WERI-Rb-1 (cell line): ENCODE measurements at regions not wholly inside any gene's neighbourhood (a gene's known extent, or its start where the extent isn't known, plus 50 kb on each side); places are given as distances from the start of the nearest gene placed in this dataset.

Source experiments
- DNase-seq: peaks from one replicate; pipeline ENCODE4 v3.0.0-alpha.2; 2020
- H3K27ac ChIP-seq: fragments of 250-450 bp; sonication (Bioruptor Pico); 2 replicates; pipeline ENCODE4 v1.5.1; 2020; ENCODE audit warnings: mild to moderate bottlenecking, moderate library complexity
- H3K27me3 ChIP-seq: fragments of 250-450 bp; sonication (Bioruptor Pico); 2 replicates; pipeline ENCODE4 v1.5.1; 2021; ENCODE audit warnings: mild to moderate bottlenecking, low read depth, moderate library complexity; ENCODE audit not compliant: insufficient read depth, severe bottlenecking
- H3K36me3 ChIP-seq: fragments of 250-450 bp; sonication (Bioruptor Pico); 2 replicates; pipeline ENCODE4 v1.5.1; 2020; ENCODE audit warnings: mild to moderate bottlenecking, moderate library complexity
- H3K4me3 ChIP-seq: 2 replicates; pipeline ENCODE4 v1.5.1; 2011; ENCODE audit warnings: low read depth, mild to moderate bottlenecking, control low read depth, low read length
- H3K9me3 ChIP-seq: fragments of 250-450 bp; sonication (Bioruptor Pico); 2 replicates; pipeline ENCODE4 v1.5.1; 2021; ENCODE audit warnings: mild to moderate bottlenecking, moderate library complexity; ENCODE audit not compliant: severe bottlenecking
- CTCF ChIP-seq: IDR thresholded peaks from 2 replicates; pipeline ENCODE4 v1.5.1; 2011; ENCODE audit warnings: low read depth, mild to moderate bottlenecking, control low read depth, inconsistent platforms, low read length

DNA sequence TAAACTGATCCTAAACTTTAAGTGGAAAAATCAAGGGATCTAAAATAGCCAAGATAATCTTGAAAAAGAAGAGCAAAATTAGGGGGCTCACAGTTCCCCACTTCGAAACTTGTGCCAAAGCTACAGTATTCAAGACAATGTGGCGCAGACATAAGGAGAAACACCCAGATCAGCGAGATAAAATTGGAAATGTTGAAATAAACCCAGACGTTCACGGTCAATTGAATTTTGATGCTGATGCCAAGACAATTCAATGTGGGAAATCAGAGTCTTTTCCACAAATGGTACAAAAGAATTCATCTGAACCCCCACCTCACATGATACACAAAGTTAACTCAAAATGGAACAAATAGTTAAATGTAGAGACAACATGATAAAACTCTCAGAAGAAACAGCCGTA is 601.6 kb downstream of the BRD1 start:
- H3K27me3 ChIP-seq, result no peaks in the 10 kb centered on the region
- H3K9me3 ChIP-seq, result no peaks in the 10 kb centered on the region
- DNase-seq, result no peak
- H3K36me3 ChIP-seq, result no peaks in the 10 kb centered on the region
- no peak overlapping the region for H3K27ac ChIP-seq
- no peak for TF ChIP-seq CTCF
- H3K4me3 ChIP-seq, result no peak overlapping the region

DNA sequence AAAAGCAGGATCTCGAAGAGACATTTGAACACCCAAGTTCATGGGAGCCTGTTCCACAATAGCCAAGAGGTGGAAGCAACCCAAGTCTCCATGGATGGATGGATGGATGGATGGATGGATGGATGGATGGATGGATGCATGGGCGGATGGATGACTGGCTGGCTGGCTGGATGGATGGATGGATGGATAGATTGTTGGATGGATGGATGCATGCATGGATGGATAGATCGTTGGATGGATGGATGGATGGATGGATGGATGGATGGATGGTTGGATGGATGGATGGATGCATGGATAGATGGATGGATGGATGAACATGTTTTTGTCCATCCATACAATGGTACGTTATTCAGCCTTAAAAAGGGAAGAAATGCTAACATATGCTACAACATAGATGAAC is 603.4 kb downstream of the BRD1 start:
- TF ChIP-seq CTCF, result no peak
- no peaks in the 10 kb centered on the region for H3K9me3 ChIP-seq
- H3K27ac ChIP-seq, result no peak overlapping the region
- no peaks in the 10 kb centered on the region for H3K27me3 ChIP-seq
- no peaks in the 10 kb centered on the region for H3K36me3 ChIP-seq
- DNase-seq, result no peak
- no peak overlapping the region for H3K4me3 ChIP-seq

GRCh38 chr22:49218142-49218541 is 609.5 kb downstream of the BRD1 start:
- H3K9me3 ChIP-seq, result peaks cover 12% of the 10 kb centered on the region
- DNase-seq, result no peak

DNA sequence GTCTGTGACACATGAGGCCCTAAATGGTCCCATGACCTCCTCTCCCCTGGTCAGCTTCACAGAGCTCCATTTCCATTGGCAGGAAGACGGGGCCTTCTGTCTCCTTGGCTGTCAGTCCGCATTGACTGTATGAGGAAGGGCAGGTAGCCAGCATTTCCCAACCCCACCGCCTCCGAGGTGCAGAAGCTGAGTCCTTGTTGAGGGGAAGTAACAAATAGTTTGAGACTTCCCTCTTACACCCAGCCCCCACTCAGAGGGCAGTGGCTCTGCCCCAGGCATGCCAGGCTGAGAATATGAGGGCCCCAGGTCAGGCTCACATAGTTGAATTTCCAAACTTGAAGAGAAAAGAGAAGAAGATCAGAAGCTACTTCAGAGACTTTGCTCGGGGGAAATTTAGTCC is 611.1 kb downstream of the BRD1 start:
- Histone ChIP-seq H3K27me3 (no peaks in the 10 kb centered on the region), H3K27ac (no peak overlapping the region), H3K9me3 (peaks cover 12% of the 10 kb centered on the region), H3K36me3 (no peaks in the 10 kb centered on the region), H3K4me3 (no peak overlapping the region)
- TF ChIP-seq CTCF, result no peak
- no peak for DNase-seq

More at GRCh38 chr22:49218142-49218541, 609.5 kb downstream of the BRD1 start:
- Histone ChIP-seq H3K27me3 (no peaks in the 10 kb centered on the region), H3K27ac (no peak overlapping the region), H3K4me3 (no peak overlapping the region), H3K36me3 (no peaks in the 10 kb centered on the region)
- no peak for TF ChIP-seq CTCF

DNA sequence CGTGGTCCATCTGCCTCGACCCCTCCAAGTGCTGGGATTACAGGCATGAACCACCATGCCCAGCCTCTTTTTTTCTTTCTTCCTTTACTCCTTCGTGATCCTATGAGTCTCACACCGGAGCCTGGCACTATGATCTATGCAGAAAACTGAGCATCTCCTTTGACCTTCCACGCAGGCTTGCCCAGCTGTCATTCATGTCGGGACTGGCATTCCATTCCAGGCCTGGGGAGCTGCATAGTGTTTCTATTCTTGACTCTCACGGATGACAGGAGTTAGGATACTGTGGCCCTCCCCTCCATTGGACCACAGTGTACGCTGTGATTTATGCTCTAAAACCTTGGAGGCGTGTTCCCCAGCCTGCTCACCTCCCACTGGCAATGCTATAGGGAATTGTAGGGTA is 611.8 kb downstream of the BRD1 start:
- H3K4me3 ChIP-seq, result no peak overlapping the region
- no peak overlapping the region for H3K27ac ChIP-seq
- no peak for DNase-seq
- no peaks in the 10 kb centered on the region for H3K27me3 ChIP-seq
- TF ChIP-seq CTCF, result no peak
- no peaks in the 10 kb centered on the region for H3K36me3 ChIP-seq
- peaks cover 12% of the 10 kb centered on the region for H3K9me3 ChIP-seq

DNA sequence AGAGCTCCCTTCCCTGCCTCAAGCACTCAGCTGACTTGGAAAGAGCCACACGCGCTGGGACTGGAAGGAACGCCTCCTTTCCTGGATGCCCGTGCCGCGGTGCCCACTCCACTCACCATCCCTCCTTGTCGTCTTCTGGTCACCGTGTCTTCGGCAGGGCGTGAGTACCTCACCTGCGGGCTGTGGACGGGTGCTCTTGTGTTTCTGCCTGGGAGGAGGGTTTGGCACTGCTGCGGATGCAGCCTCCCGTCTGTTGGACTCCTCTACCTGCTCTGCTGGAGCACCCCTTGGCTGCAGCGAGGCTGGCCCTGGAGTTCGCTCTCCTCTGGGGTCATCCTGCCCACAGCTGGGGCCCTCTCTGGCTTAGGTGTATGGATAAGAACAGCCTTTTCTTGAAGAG is 612.7 kb downstream of the BRD1 start:
- Histone ChIP-seq H3K27ac (no peak overlapping the region), H3K4me3 (no peak overlapping the region), H3K9me3 (peaks cover 12% of the 10 kb centered on the region), H3K36me3 (no peaks in the 10 kb centered on the region), H3K27me3 (no peaks in the 10 kb centered on the region)
- DNase-seq, result no peak
- TF ChIP-seq CTCF, result no peak
